H1 (cell line): ENCODE measurements at regions not wholly inside any gene's neighbourhood (a gene's known extent, or its start where the extent isn't known, plus 50 kb on each side); places are given as distances from the start of the nearest gene placed in this dataset.

Experiments used
- CTCF ChIA-PET: fragments of 300-600 bp; sonication (Branson Sonifier 250); formaldehyde crosslinking; loops from one replicate; lab custom pipeline; 2021; ENCODE audit not compliant: partially characterized antibody; lab: Charles Lee
- POLR2A ChIA-PET: fragments of 300-600 bp; sonication (Branson Sonifier 250); formaldehyde crosslinking; loops from one replicate; lab custom pipeline; 2021; ENCODE audit warnings: inconsistent platforms; ENCODE audit not compliant: partially characterized antibody; lab: Charles Lee
- DNase-seq, 2 experiments: peaks; one replicate each; pipeline versions ENCODE4 v3.0.0 to v3.0.0-alpha.2; 2010 to 2022; ENCODE audit warnings: low spot score in 2 of 2, low read depth in 1 of 2, mixed read lengths in 1 of 2
- FAIRE-seq: peaks from 2 replicates; lab custom pipeline; 2011; peaks lifted over from hg19 to GRCh38; lab: Jason Lieb, UNC
- H2AFZ ChIP-seq: 2 replicates; pipeline ENCODE4 v1.8.1; 2012; ENCODE audit warnings: low read length, inconsistent platforms
- H2AK5ac ChIP-seq: 2 replicates; pipeline ENCODE4 v1.6.1; 2013; ENCODE audit warnings: low read depth, low read length
- H2BK120ac ChIP-seq: replicated peaks from 2 replicates; pipeline ENCODE3; 2013; ENCODE audit warnings: low read depth, low read length, inconsistent platforms
- H2BK12ac ChIP-seq: 2 replicates; pipeline ENCODE4 v1.6.1; 2013; ENCODE audit warnings: low read depth, low read length
- H2BK15ac ChIP-seq: 2 replicates; pipeline ENCODE4 v1.6.1; 2013; ENCODE audit warnings: low read length
- H2BK20ac ChIP-seq: 2 replicates; pipeline ENCODE4 v1.6.1; 2013; ENCODE audit warnings: low read length
- H2BK5ac ChIP-seq: 2 replicates; pipeline ENCODE4 v1.6.1; 2013; ENCODE audit warnings: low read depth, low read length
- H3K14ac ChIP-seq: 2 replicates; pipeline ENCODE4 v1.6.1; 2013; ENCODE audit warnings: inconsistent platforms; ENCODE audit not compliant: insufficient read length
- H3K18ac ChIP-seq: 2 replicates; pipeline ENCODE4 v1.6.1; 2013; ENCODE audit warnings: low read length; ENCODE audit errors: extremely low read depth
- H3K23ac ChIP-seq: 2 replicates; pipeline ENCODE4 v1.6.1; 2013; ENCODE audit warnings: inconsistent platforms; ENCODE audit not compliant: insufficient read length
- H3K23me2 ChIP-seq: 2 replicates; pipeline ENCODE4 v1.6.1; 2013; ENCODE audit warnings: low read depth, low read length
- H3K27ac ChIP-seq: 2 replicates; pipeline ENCODE4 v1.6.1; 2011; ENCODE audit warnings: low read depth, low read length, inconsistent platforms
- H3K27me3 ChIP-seq, 4 experiments: replicated peaks in 1 of 4; 1 replicate in 1 of 4; 2 replicates in 3 of 4; pipeline versions ENCODE4 v1.6.1 to v1.8.1; 2011 to 2013; ENCODE audit warnings: low read length in 3 of 4, mild to moderate bottlenecking in 3 of 4, inconsistent platforms in 2 of 4, mixed read lengths in 2 of 4, moderate library complexity in 1 of 4; ENCODE audit not compliant: control insufficient read depth in 3 of 4, insufficient read depth in 3 of 4; ENCODE audit errors: extremely low read depth in 1 of 4
- H3K36me3 ChIP-seq, 4 experiments: 2 replicates each; pipeline versions ENCODE4 v1.6.1 to v1.8.1; 2011 to 2013; ENCODE audit warnings: mild to moderate bottlenecking in 4 of 4, low read length in 3 of 4, moderate library complexity in 2 of 4, control low read depth in 1 of 4, inconsistent platforms in 1 of 4; ENCODE audit not compliant: insufficient read depth in 4 of 4, control insufficient read depth in 2 of 4
- H3K4ac ChIP-seq: replicated peaks from 2 replicates; pipeline ENCODE3; 2013; ENCODE audit warnings: low read length, low read depth, mixed read lengths, inconsistent platforms; ENCODE audit not compliant: insufficient read length
- H3K4me1 ChIP-seq, 4 experiments: replicated peaks in 1 of 4; 1 replicate in 1 of 4; 2 replicates in 3 of 4; pipeline versions ENCODE4 v1.6.1 to v1.8.1; 2011 to 2013; ENCODE audit warnings: low read length in 3 of 4, inconsistent platforms in 2 of 4, mixed read lengths in 1 of 4; ENCODE audit not compliant: insufficient read depth in 4 of 4, control insufficient read depth in 3 of 4
- H3K4me2 ChIP-seq, 2 experiments: 2 replicates each; pipeline versions ENCODE4 v1.6.1 to v1.8.1; 2011 to 2013; ENCODE audit warnings: low read depth in 2 of 2, low read length in 2 of 2, control low read depth in 1 of 2, inconsistent platforms in 1 of 2, mild to moderate bottlenecking in 1 of 2; ENCODE audit not compliant: insufficient read depth in 1 of 2
- H3K4me3 ChIP-seq, 4 experiments: fragments of 200-600, 300-600 bp in 1 of 4; sonication (generic), shearing (Covaris generic), sonication (Bioruptor Twin) in 1 of 4; 2 replicates each; pipeline versions ENCODE4 v1.5.1 to v1.8.1; 2011 to 2016; ENCODE audit warnings: low read length in 4 of 4, low read depth in 3 of 4, control low read depth in 2 of 4, inconsistent platforms in 2 of 4, mild to moderate bottlenecking in 2 of 4, mixed read lengths in 1 of 4, moderate library complexity in 1 of 4; ENCODE audit not compliant: insufficient read depth in 2 of 4; ENCODE audit errors: extremely low read depth in 1 of 4
- H3K56ac ChIP-seq: replicated peaks from 2 replicates; pipeline ENCODE3; 2013; ENCODE audit warnings: low read depth, mild to moderate bottlenecking, mixed read lengths, low read length, inconsistent platforms; ENCODE audit not compliant: insufficient read length
- H3K79me1 ChIP-seq: 2 replicates; pipeline ENCODE4 v1.6.1; 2013; ENCODE audit warnings: low read depth, low read length, control low read depth
- H3K79me2 ChIP-seq, 2 experiments: 2 replicates each; pipeline versions ENCODE4 v1.6.1 to v1.8.1; 2012 to 2013; ENCODE audit warnings: low read length in 2 of 2, mild to moderate bottlenecking in 2 of 2, inconsistent platforms in 1 of 2; ENCODE audit not compliant: insufficient read depth in 2 of 2, control insufficient read depth in 1 of 2
- H3K9ac ChIP-seq, 4 experiments: replicated peaks in 1 of 4; 1 replicate in 1 of 4; 2 replicates in 3 of 4; pipeline versions ENCODE4 v1.6.1 to v1.8.1; 2011 to 2013; ENCODE audit warnings: low read depth in 3 of 4, low read length in 3 of 4, control low read depth in 2 of 4, mild to moderate bottlenecking in 2 of 4, moderate library complexity in 2 of 4, inconsistent platforms in 1 of 4; ENCODE audit errors: extremely low read depth in 1 of 4
- H3K9me3 ChIP-seq, 2 experiments: 2 replicates each; pipeline versions ENCODE4 v1.6.1 to v1.8.1; 2012 to 2013; ENCODE audit warnings: mild to moderate bottlenecking in 2 of 2, moderate library complexity in 2 of 2, control low read depth in 1 of 2, inconsistent platforms in 1 of 2, low read depth in 1 of 2, low read length in 1 of 2, mixed read lengths in 1 of 2; ENCODE audit not compliant: insufficient read depth in 2 of 2
- H4K20me1 ChIP-seq, 2 experiments: replicated peaks in 1 of 2; 2 replicates each; pipeline versions ENCODE3 to v1.8.1; 2011 to 2013; ENCODE audit warnings: inconsistent platforms in 2 of 2, low read length in 2 of 2, mild to moderate bottlenecking in 1 of 2; ENCODE audit not compliant: insufficient read depth in 2 of 2, control insufficient read depth in 1 of 2
- H4K5ac ChIP-seq: 2 replicates; pipeline ENCODE4 v1.6.1; 2013; ENCODE audit warnings: low read length, low read depth, mixed read lengths, inconsistent platforms; ENCODE audit not compliant: insufficient read length
- H4K8ac ChIP-seq: 2 replicates; pipeline ENCODE4 v1.8.0; 2013; ENCODE audit warnings: mild to moderate bottlenecking, moderate library complexity, low read length, inconsistent platforms; ENCODE audit not compliant: insufficient read depth; ENCODE audit errors: extremely low read depth
- H4K91ac ChIP-seq: replicated peaks from 2 replicates; pipeline ENCODE3; 2013; ENCODE audit warnings: low read length, mixed read lengths, inconsistent platforms; ENCODE audit not compliant: insufficient read length
- BRCA1 ChIP-seq: IDR thresholded peaks from 2 replicates; pipeline ENCODE4 v1.6.1; 2012; ENCODE audit warnings: low read depth, low read length, improper control_type of control experiment
- MAFK ChIP-seq: IDR thresholded peaks from 2 replicates; pipeline ENCODE4 v1.6.1; 2012; ENCODE audit warnings: low read depth, mild to moderate bottlenecking, improper control_type of control experiment, low read length
- SP4 ChIP-seq: IDR thresholded peaks from 2 replicates; pipeline ENCODE4 v1.6.1; 2012; ENCODE audit warnings: low read length, inconsistent platforms
- SUZ12 ChIP-seq: fragments of 200-600 bp; sonication (generic); IDR thresholded peaks from 2 replicates; pipeline ENCODE4 v1.6.1; 2012; ENCODE audit warnings: mild to moderate bottlenecking, inconsistent platforms, low read length, moderate library complexity, mixed read lengths
- WGBS, 2 experiments: shearing (Covaris generic) in 1 of 2; methylation state at CpG; one replicate each; pipeline versions ENCODE4 v1.1.6 to v1.1.7; 2013 to 2015; ENCODE audit warnings: low lambda C conversion rate in 2 of 2, mixed read lengths in 2 of 2, inconsistent platforms in 1 of 2, low coverage in 1 of 2, missing lambda C conversion rate in 1 of 2; ENCODE audit not compliant: insufficient replicate concordance in 2 of 2, insufficient coverage in 1 of 2, insufficient read length in 1 of 2; ENCODE audit errors: extremely low coverage in 1 of 2, missing lambda C conversion rate in 1 of 2; 5-methylcytosine and 5-hydroxymethylcytosine counted together

GRCh38 chr3:6568999-6569493 is 291.9 kb upstream of the GRM7 start:
- Histone ChIP-seq H3K4me2 (no peak overlapping the region), H4K20me1 (no peaks in the 10 kb centered on the region), H2BK15ac (no peak overlapping the region), H4K8ac (no peak overlapping the region), H2BK5ac (no peak overlapping the region), H3K14ac (no peak overlapping the region), H3K23ac (no peak overlapping the region), H3K36me3 (no peaks in the 10 kb centered on the region), H3K9ac (no peak overlapping the region), H2AFZ (no peak overlapping the region), H2BK12ac (no peak overlapping the region), H3K79me1 (no peaks in the 10 kb centered on the region), H3K56ac (no peak overlapping the region), H3K4me3 (no peak overlapping the region), H3K9me3 (no peaks in the 10 kb centered on the region), H2BK120ac (no peak overlapping the region), H3K79me2 (no peaks in the 10 kb centered on the region), H2BK20ac (no peak overlapping the region), H3K27ac (no peak overlapping the region), H4K91ac (no peak overlapping the region), H3K23me2 (no peaks in the 10 kb centered on the region), H4K5ac (no peak overlapping the region), H3K4ac (no peak overlapping the region), H3K18ac (no peak overlapping the region), H3K27me3 (no peaks in the 10 kb centered on the region), H2AK5ac (no peak overlapping the region), H3K4me1 (no peaks in the 10 kb centered on the region)
- CTCF ChIA-PET = interaction anchor here (0.7 kb wide), 1 partner anchor 248 kb away, joined by 3 read pairs; no protein-coding TSS in a partner anchor
- FAIRE-seq = no peak
- WGBS, 2 experiments = 96% methylated on average over 3 of the region's 3 CpGs; no CpG with 5 or more reads in 1 of the 2 experiments
- DNase-seq = no peak
- POLR2A ChIA-PET = no interaction called here
- TF ChIP-seq MAFK = no peak
- TF ChIP-seq SP4 = no peak
- TF ChIP-seq BRCA1 = no peak
- no peak for TF ChIP-seq SUZ12
